GM21526 (cell line): ENCODE measurements at regions not wholly inside any gene's neighbourhood (a gene's known extent, or its start where the extent isn't known, plus 50 kb on each side); places are given as distances from the start of the nearest gene placed in this dataset.

Experiments used
- ATAC-seq: cut with Tn5 transposase; IDR thresholded peaks from one replicate; pipeline ENCODE4 v1.9.1; 2021; ENCODE audit warnings: moderate library complexity; ENCODE audit not compliant: unreplicated experiment, low FRiP score

- ATAC-seq: no peak
Observed at GRCh38 chr1:218112862-218113261, 172.2 kb upstream of the RRP15 start.

- ATAC-seq: no peak
Observed at GRCh38 chr1:218123968-218124367, 161.1 kb upstream of the RRP15 start.

- no peak for ATAC-seq
Observed at GRCh38 chr1:218135371-218135770, 149.7 kb upstream of the RRP15 start.

- no peak for ATAC-seq
Observed at GRCh38 chr1:218139761-218140160, 145.3 kb upstream of the RRP15 start.

- ATAC-seq: no peak
Observed at GRCh38 chr1:218156595-218156994, 128.5 kb upstream of the RRP15 start.

GRCh38 chr1:218163371-218163770 lies 121.7 kb upstream of the RRP15 start:
- no peak for ATAC-seq

GRCh38 chr1:218164111-218164929 lies 120.8 kb upstream of the RRP15 start:
- ATAC-seq: peak; percentile 64

- ATAC-seq: peak; percentile 43
Observed at GRCh38 chr1:218164930-218165700, 120.0 kb upstream of the RRP15 start.

GRCh38 chr1:218165701-218166114 lies 119.4 kb upstream of the RRP15 start:
- no peak for ATAC-seq

- ATAC-seq: no peak
Observed at GRCh38 chr1:218166268-218166945, 118.7 kb upstream of the RRP15 start.

- ATAC-seq: no peak
Observed at GRCh38 chr1:218171302-218171893, 113.7 kb upstream of the RRP15 start.

GRCh38 chr1:218182455-218182854 lies 102.6 kb upstream of the RRP15 start:
- ATAC-seq: no peak

GRCh38 chr1:218200979-218201378 lies 84.1 kb upstream of the RRP15 start:
- ATAC-seq: no peak

GRCh38 chr1:218201601-218202000 lies 83.5 kb upstream of the RRP15 start:
- ATAC-seq: no peak

GRCh38 chr1:218205721-218206120 lies 79.4 kb upstream of the RRP15 start:
- ATAC-seq: no peak

- no peak for ATAC-seq
Observed at GRCh38 chr1:218207194-218207593, 77.9 kb upstream of the RRP15 start.

GRCh38 chr1:218209351-218209861 lies 75.7 kb upstream of the RRP15 start:
- ATAC-seq: no peak

- ATAC-seq: no peak
Observed at GRCh38 chr1:218211241-218211640, 73.9 kb upstream of the RRP15 start.

GRCh38 chr1:218217040-218217439 lies 68.1 kb upstream of the RRP15 start:
- peak; percentile 66 for ATAC-seq

- ATAC-seq: no peak
Observed at GRCh38 chr1:218219460-218219859, 65.6 kb upstream of the RRP15 start.

GRCh38 chr1:218224101-218224500 lies 61.0 kb upstream of the RRP15 start:
- no peak for ATAC-seq
